ENCODE measurements at regions not wholly inside any gene's neighbourhood (a gene's known extent, or its start where the extent isn't known, plus 50 kb on each side); places are given as distances from the start of the nearest gene placed in this dataset.

DNA sequence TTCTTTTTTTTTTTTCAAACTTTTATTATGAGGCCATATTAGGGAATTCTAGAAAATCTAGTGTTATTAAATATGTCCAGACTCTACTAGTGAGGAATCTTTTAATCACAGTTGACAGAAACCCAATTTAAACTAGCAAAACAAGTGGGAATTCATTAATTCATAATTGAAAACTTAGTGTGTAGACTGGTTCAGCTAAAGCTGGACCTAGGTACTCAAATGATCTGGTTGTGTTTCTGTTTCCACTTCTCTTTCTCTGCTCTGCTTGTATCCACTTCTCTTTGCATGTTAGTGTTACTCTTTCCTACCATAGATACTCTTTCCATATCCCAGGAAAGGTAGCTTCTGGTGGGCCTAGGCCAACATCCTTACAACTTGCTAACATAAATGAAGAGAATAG lies 81.2 kb upstream of the HIVEP3 start:
- intact Hi-C loops (cut with DNase I) = no loop called here
- H3K27me3 ChIP-seq = no peaks in the 10 kb centered on the region
- no peaks in the 10 kb centered on the region for H3K4me1 ChIP-seq
- no peak for DNase-seq
- H3K9me3 ChIP-seq = no peaks in the 10 kb centered on the region
- no peak for ATAC-seq
- no peak overlapping the region for H3K4me3 ChIP-seq
- H3K27ac ChIP-seq = no peak overlapping the region
- TF ChIP-seq CTCF (IDR thresholded peaks at IDR 0.05) = no peak
- no peaks in the 10 kb centered on the region for H3K36me3 ChIP-seq

- Histone ChIP-seq H3K9me3 (no peaks in the 10 kb centered on the region), H3K27me3 (no peaks in the 10 kb centered on the region), H3K4me3 (no peak overlapping the region), H3K27ac (no peak overlapping the region), H3K36me3 (no peaks in the 10 kb centered on the region), H3K4me1 (no peaks in the 10 kb centered on the region)
- DNase-seq = no peak
- TF ChIP-seq CTCF (IDR thresholded peaks at IDR 0.05) = no peak
- no peak for ATAC-seq
- intact Hi-C loops (cut with DNase I) = no loop called here
These were observed 79.5 kb upstream of the HIVEP3 start for GRCh38 chr1:41998250-41998649.

DNA sequence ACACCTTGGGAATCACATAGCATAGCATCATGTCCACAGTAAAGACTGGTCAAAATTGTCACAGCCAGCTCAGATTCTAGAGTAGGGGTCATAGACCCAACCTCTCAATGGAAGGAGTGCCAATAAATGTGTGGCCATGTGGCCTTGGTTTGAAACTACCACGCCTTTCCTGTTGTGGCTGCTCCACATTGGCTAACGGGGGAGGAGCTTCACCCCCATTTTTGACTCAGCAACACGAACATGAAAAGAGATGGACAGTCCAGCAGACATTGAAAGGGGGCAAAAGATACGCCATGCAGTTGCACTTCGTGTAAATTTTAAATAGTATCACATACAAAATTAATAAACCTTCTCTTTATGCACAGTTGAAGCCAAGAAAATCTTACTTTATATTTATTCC lies 78.4 kb upstream of the HIVEP3 start:
- no peak for TF ChIP-seq CTCF (IDR thresholded peaks at IDR 0.05)
- DNase-seq (no peak), ATAC-seq (no peak)
- Histone ChIP-seq H3K4me3 (no peak overlapping the region), H3K4me1 (no peaks in the 10 kb centered on the region), H3K9me3 (no peaks in the 10 kb centered on the region), H3K27ac (no peak overlapping the region), H3K27me3 (no peaks in the 10 kb centered on the region), H3K36me3 (no peaks in the 10 kb centered on the region)
- intact Hi-C loops (cut with DNase I) = no loop called here

DNA sequence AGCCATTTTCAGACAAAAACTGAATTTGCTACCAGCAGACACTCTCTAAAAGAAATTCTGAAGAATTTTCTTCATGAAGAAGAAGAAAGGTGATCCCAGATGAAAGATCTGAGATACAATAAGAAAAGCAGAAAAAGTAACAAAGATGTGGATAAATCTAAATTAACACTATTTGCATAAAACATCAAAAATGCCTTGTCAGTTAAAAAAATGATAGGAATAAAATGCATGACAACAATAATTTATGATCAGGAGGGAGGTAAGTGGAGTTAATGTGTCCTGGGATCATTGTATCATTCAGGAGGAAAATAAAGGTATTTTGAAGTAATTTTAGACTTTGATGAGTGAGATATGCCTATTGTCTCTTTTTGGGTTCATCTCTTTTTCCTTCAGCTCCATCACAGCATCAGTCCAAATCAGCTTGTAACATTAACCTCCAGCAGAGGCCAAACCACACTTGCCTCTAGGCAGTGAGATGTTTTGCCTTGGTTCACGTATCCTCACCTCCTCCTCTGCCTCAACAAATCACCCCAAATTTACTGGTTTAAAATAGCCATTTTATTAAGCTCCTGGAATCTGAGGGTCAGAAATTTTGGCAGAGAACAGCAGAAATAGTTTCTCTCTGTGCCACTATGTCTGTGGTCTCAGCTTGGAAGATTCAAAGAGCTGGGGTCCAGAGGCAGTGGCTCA lies 76.9 kb upstream of the HIVEP3 start:
- H3K36me3 ChIP-seq = no peaks in the 10 kb centered on the region
- no peak overlapping the region for H3K27ac ChIP-seq
- H3K4me1 ChIP-seq = no peaks in the 10 kb centered on the region
- intact Hi-C loops (cut with DNase I) = no loop called here
- ATAC-seq = no peak
- TF ChIP-seq CTCF (IDR thresholded peaks at IDR 0.05) = no peak
- H3K27me3 ChIP-seq = no peaks in the 10 kb centered on the region
- H3K4me3 ChIP-seq = no peak overlapping the region
- no peaks in the 10 kb centered on the region for H3K9me3 ChIP-seq
- no peak for DNase-seq

GRCh38 chr1:41994195-41994894 lies 75.6 kb upstream of the HIVEP3 start:
- Histone ChIP-seq H3K27me3 (no peaks in the 10 kb centered on the region), H3K4me1 (no peaks in the 10 kb centered on the region), H3K9me3 (peaks cover 0 to 2% of the 10 kb centered on the region in 2 donors), H3K27ac (no peak overlapping the region), H3K4me3 (no peak overlapping the region), H3K36me3 (no peaks in the 10 kb centered on the region)
- no peak for TF ChIP-seq CTCF (IDR thresholded peaks at IDR 0.05)
- no peak for DNase-seq
- intact Hi-C loops (cut with DNase I) = no loop called here
- no peak for ATAC-seq
